ENCODE measurements at regions not wholly inside any gene's neighbourhood (a gene's known extent, or its start where the extent isn't known, plus 50 kb on each side); places are given as distances from the start of the nearest gene placed in this dataset.

- ATAC-seq = no peak
- Mint-ChIP-seq H3K4me3 (no peak overlapping the region), H3K4me1 (no peaks in the 10 kb centered on the region), H3K27me3 (peaks cover 23% of the 10 kb centered on the region), H3K9me3 (peaks cover 8% of the 10 kb centered on the region), H3K36me3 (no peaks in the 10 kb centered on the region), H3K27ac (no peak overlapping the region)
Observed at GRCh38 chr11:109221190-109221589, 200.8 kb upstream of the C11orf87 start.

- Mint-ChIP-seq H3K9me3 (peaks cover 12% of the 10 kb centered on the region), H3K4me3 (no peak overlapping the region), H3K4me1 (no peaks in the 10 kb centered on the region), H3K27me3 (peaks cover 23% of the 10 kb centered on the region), H3K36me3 (no peaks in the 10 kb centered on the region), H3K27ac (no peak overlapping the region)
- no peak for ATAC-seq
Observed at GRCh38 chr11:109222761-109223160, 199.2 kb upstream of the C11orf87 start.

DNA sequence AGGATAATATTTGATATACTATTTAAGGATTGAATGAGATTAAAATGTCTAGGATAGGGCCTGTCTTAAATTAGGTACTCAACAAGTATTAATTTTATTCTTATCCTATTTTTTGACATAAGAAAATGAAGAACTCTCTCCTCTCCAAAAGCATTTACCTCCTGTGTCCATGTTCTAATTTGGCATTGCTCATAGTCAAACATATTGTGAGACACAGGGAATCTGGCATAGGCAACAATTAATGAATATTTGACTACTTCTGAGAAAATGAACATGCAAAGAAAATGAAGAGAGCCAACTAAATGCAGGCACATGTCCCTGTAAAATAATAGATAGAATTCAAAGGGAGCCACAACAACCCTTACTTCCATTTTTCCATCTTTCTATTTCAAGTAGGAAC, 198.5 kb upstream of the C11orf87 start:
- no peak overlapping the region for H3K4me3 Mint-ChIP-seq
- ATAC-seq = no peak

DNA sequence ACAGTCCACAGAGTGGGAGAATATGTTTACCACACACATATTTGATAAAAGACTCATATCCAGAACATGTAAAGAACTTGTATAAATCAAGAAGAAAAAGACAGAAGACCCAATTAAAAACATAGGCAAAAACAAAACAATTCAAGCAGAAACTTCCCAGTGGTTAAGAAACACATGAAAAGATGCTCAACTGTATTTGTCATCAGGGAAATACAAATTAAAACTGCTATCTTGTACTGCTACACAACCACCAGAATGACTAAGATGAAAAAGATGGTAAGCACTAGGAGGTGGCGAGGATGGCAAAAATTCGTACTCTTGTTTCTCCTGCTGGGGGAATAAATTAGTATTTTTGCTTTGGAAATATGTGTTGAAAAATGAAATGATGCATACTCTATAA, 192.3 kb upstream of the C11orf87 start:
- Mint-ChIP-seq H3K4me1 (no peaks in the 10 kb centered on the region), H3K27ac (no peak overlapping the region), H3K9me3 (peaks cover 7% of the 10 kb centered on the region), H3K27me3 (no peaks in the 10 kb centered on the region), H3K36me3 (no peaks in the 10 kb centered on the region), H3K4me3 (no peak overlapping the region)
- no peak for ATAC-seq

More for the DNA sequence above, 198.5 kb upstream of the C11orf87 start:
- peaks cover 18% of the 10 kb centered on the region for H3K27me3 Mint-ChIP-seq
- H3K9me3 Mint-ChIP-seq = peaks cover 12% of the 10 kb centered on the region
- H3K4me1 Mint-ChIP-seq = no peaks in the 10 kb centered on the region
- no peak overlapping the region for H3K27ac Mint-ChIP-seq
- no peaks in the 10 kb centered on the region for H3K36me3 Mint-ChIP-seq

- Mint-ChIP-seq H3K36me3 (no peaks in the 10 kb centered on the region), H3K9me3 (peaks cover 5% of the 10 kb centered on the region), H3K4me1 (no peaks in the 10 kb centered on the region), H3K27me3 (no peaks in the 10 kb centered on the region), H3K27ac (no peak overlapping the region), H3K4me3 (no peak overlapping the region)
- no peak for ATAC-seq
Observed at GRCh38 chr11:109236188-109236587, 185.8 kb upstream of the C11orf87 start.

DNA sequence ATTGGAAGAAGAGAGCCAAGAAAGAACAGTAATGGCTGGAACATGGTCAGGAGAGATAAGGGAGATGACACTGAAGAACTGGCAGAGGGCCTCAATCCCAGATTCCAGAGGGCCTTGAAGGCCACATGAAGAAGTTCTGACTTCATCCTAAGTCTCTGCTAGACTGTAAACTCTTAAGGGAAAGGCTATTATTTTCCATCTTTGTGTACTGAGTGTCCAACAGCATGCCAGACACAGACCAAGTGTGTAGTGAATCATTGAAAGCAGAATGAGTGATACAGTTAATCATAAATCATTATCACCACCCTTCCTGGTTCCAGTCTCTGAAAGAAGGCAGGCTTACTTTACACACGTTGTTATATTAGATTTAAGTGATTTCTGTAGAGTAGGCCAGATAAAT, 185.3 kb upstream of the C11orf87 start:
- Mint-ChIP-seq H3K4me1 (no peaks in the 10 kb centered on the region), H3K36me3 (no peaks in the 10 kb centered on the region)

GRCh38 chr11:109237636-109238035, 184.4 kb upstream of the C11orf87 start:
- Mint-ChIP-seq H3K36me3 (no peaks in the 10 kb centered on the region), H3K4me3 (no peak overlapping the region), H3K27me3 (no peaks in the 10 kb centered on the region), H3K27ac (no peak overlapping the region), H3K9me3 (peaks cover 5% of the 10 kb centered on the region), H3K4me1 (no peaks in the 10 kb centered on the region)
- ATAC-seq = no peak

More for the DNA sequence above, 185.3 kb upstream of the C11orf87 start:
- Mint-ChIP-seq H3K4me3 (no peak overlapping the region), H3K27me3 (no peaks in the 10 kb centered on the region), H3K27ac (no peak overlapping the region), H3K9me3 (peaks cover 5% of the 10 kb centered on the region)
- ATAC-seq = no peak

- Mint-ChIP-seq H3K4me1 (no peaks in the 10 kb centered on the region), H3K9me3 (peaks cover 5% of the 10 kb centered on the region), H3K27ac (no peak overlapping the region), H3K27me3 (no peaks in the 10 kb centered on the region), H3K36me3 (no peaks in the 10 kb centered on the region), H3K4me3 (no peak overlapping the region)
- ATAC-seq = no peak
Observed at GRCh38 chr11:109241988-109242536, 179.9 kb upstream of the C11orf87 start.

GRCh38 chr11:109247071-109247470, 174.9 kb upstream of the C11orf87 start:
- Mint-ChIP-seq H3K4me3 (no peak overlapping the region), H3K27ac (no peak overlapping the region), H3K27me3 (no peaks in the 10 kb centered on the region), H3K4me1 (no peaks in the 10 kb centered on the region), H3K36me3 (no peaks in the 10 kb centered on the region), H3K9me3 (peaks cover under 1% of the 10 kb centered on the region)
- ATAC-seq = no peak

GRCh38 chr11:109249597-109249996, 172.4 kb upstream of the C11orf87 start:
- no peak overlapping the region for H3K4me3 Mint-ChIP-seq
- H3K36me3 Mint-ChIP-seq = no peaks in the 10 kb centered on the region
- ATAC-seq = no peak
- no peaks in the 10 kb centered on the region for H3K4me1 Mint-ChIP-seq
- H3K27me3 Mint-ChIP-seq = no peaks in the 10 kb centered on the region
- H3K9me3 Mint-ChIP-seq = peaks cover 11% of the 10 kb centered on the region
- no peak overlapping the region for H3K27ac Mint-ChIP-seq

DNA sequence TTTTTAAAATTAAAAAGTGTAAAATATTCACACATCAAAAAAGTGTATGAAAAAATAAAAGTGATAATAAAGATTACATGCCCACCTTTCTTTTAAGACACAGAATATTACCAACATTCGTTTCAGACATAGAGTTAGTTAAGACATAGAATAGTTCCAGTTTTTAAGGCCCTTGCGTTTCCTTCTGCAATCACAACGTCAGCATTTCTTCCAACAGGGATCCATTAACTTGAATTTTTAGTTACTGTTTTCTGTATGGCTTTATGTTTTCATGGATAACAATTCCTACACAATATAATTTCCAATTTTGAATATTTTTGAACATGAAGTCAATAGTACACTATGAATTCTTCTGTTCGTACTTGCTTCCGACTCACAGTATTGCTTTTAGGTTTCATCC, 170.8 kb upstream of the C11orf87 start:
- Mint-ChIP-seq H3K4me3 (no peak overlapping the region), H3K27me3 (no peaks in the 10 kb centered on the region), H3K36me3 (no peaks in the 10 kb centered on the region), H3K4me1 (no peaks in the 10 kb centered on the region), H3K27ac (no peak overlapping the region), H3K9me3 (peaks cover 11% of the 10 kb centered on the region)
- ATAC-seq = no peak

- no peak overlapping the region for H3K27ac Mint-ChIP-seq
- no peaks in the 10 kb centered on the region for H3K4me1 Mint-ChIP-seq
- no peak for ATAC-seq
Observed at GRCh38 chr11:109264128-109264527, 157.9 kb upstream of the C11orf87 start.

GRCh38 chr11:109267293-109268095, 154.5 kb upstream of the C11orf87 start:
- H3K9me3 Mint-ChIP-seq = peaks cover 16% of the 10 kb centered on the region
- H3K4me1 Mint-ChIP-seq = no peaks in the 10 kb centered on the region
- no peaks in the 10 kb centered on the region for H3K36me3 Mint-ChIP-seq
- no peaks in the 10 kb centered on the region for H3K27me3 Mint-ChIP-seq
- ATAC-seq = no peak
- H3K27ac Mint-ChIP-seq = no peak overlapping the region
- no peak overlapping the region for H3K4me3 Mint-ChIP-seq

More at GRCh38 chr11:109264128-109264527, 157.9 kb upstream of the C11orf87 start:
- peaks cover 14% of the 10 kb centered on the region for H3K9me3 Mint-ChIP-seq
- H3K36me3 Mint-ChIP-seq = no peaks in the 10 kb centered on the region
- no peak overlapping the region for H3K4me3 Mint-ChIP-seq
- H3K27me3 Mint-ChIP-seq = no peaks in the 10 kb centered on the region

GRCh38 chr11:109275931-109276330, 146.1 kb upstream of the C11orf87 start:
- peak; percentile 45 for ATAC-seq
- H3K4me1 Mint-ChIP-seq = no peaks in the 10 kb centered on the region
- H3K27me3 Mint-ChIP-seq = no peaks in the 10 kb centered on the region
- H3K36me3 Mint-ChIP-seq = no peaks in the 10 kb centered on the region
- H3K27ac Mint-ChIP-seq = no peak overlapping the region
- H3K9me3 Mint-ChIP-seq = peaks cover 8% of the 10 kb centered on the region
- H3K4me3 Mint-ChIP-seq = no peak overlapping the region

DNA sequence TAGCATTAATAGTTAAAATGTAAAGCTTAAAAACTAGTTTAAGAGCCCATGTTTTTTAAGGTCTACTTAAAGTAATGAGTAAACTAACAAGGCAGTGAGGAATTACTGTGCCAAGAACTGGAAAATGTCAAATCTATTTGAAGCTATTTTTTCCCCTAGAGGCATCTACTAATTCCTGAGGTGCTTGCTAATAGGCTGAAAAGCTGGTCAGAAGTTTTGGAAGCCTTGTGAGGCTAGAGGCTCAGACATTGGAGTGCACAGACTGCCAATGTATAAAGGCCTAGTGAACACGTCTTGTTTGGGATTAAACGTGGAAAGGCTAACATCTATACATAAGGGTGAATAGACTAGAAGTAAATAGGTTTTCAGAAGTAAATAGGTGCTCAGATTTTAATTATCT, 136.5 kb upstream of the C11orf87 start:
- Mint-ChIP-seq H3K27me3 (peaks cover 26% of the 10 kb centered on the region), H3K27ac (no peak overlapping the region), H3K9me3 (no peaks in the 10 kb centered on the region), H3K4me1 (no peaks in the 10 kb centered on the region), H3K36me3 (no peaks in the 10 kb centered on the region), H3K4me3 (no peak overlapping the region)
- ATAC-seq = no peak

DNA sequence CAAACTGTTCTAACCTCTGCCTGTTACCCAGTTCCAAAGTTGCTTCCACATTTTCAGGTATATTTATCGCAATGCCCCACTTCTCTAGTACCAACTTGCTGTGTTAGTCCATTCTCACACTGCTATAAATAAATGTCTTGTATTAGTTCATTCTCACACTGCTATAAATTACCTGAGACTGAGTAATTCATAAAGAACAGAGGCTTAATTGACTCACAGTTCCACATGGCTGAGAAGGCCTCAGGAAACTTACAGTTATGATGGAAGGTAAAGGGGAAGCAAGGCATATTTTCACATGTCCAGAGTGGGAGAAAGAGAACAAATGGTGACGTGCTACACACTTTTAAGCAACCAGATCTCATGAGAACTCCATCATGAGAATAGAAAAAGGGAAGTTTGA, 130.4 kb upstream of the C11orf87 start:
- no peak for ATAC-seq
- Mint-ChIP-seq H3K36me3 (no peaks in the 10 kb centered on the region), H3K27ac (no peak overlapping the region), H3K9me3 (peaks cover 3% of the 10 kb centered on the region), H3K27me3 (no peaks in the 10 kb centered on the region), H3K4me1 (no peaks in the 10 kb centered on the region), H3K4me3 (no peak overlapping the region)

Data from stimulated activated memory B cell treated with anti-CD40 and anti-IgM and Interleukin-4, amounts not matched to agents 10 μg/mL and 1 μg/mL and 100 μg/mL, for 72 hours (primary cell).